Spinal cord (tissue), 9 donors: ENCODE measurements at regions not wholly inside any gene's neighbourhood (a gene's known extent, or its start where the extent isn't known, plus 50 kb on each side); places are given as distances from the start of the nearest gene placed in this dataset.
"Not testable (repeated sequence)": the region's sequence is repeated elsewhere in the genome, so short reads cannot be mapped to it uniquely, and the experiment has no call there.

Experiments
- DNase-seq, 6 donors: peaks; one replicate each; pipeline versions ENCODE4 v3.0.0 to v3.0.0-alpha.2; 2013 to 2015; ENCODE audit warnings: low spot score in 6 of 6, low read depth in 4 of 6
- H3K27ac ChIP-seq: one replicate; pipeline ENCODE4 v1.5.1; 2013; ENCODE audit warnings: low read depth, low read length, control low read depth
- H3K27me3 ChIP-seq: one replicate; pipeline ENCODE4 v1.6.1; 2013; ENCODE audit warnings: low read length; ENCODE audit not compliant: control insufficient read depth, insufficient read depth
- H3K36me3 ChIP-seq: one replicate; pipeline ENCODE4 v1.6.1; 2013; ENCODE audit warnings: low read length; ENCODE audit not compliant: control insufficient read depth, insufficient read depth
- H3K4me1 ChIP-seq: one replicate; pipeline ENCODE4 v1.6.1; 2013; ENCODE audit warnings: low read length; ENCODE audit not compliant: control insufficient read depth, insufficient read depth
- H3K4me3 ChIP-seq: one replicate; pipeline ENCODE4 v1.5.1; 2013; ENCODE audit warnings: low read depth, low read length, control low read depth
- H3K9me3 ChIP-seq: one replicate; pipeline ENCODE4 v1.6.1; 2013; ENCODE audit warnings: low read length; ENCODE audit not compliant: control insufficient read depth, insufficient read depth
- WGBS: methylation state at CpG from one replicate; pipeline ENCODE4 v1.1.5; 2013; ENCODE audit warnings: missing lambda C conversion rate; ENCODE audit not compliant: insufficient coverage; 5-methylcytosine and 5-hydroxymethylcytosine counted together
- donor health status: healthy.

GRCh38 chr1:187038784-187039183 is 210.0 kb downstream of the PLA2G4A start:
- H3K27ac ChIP-seq, result no peak overlapping the region

GRCh38 chr1:187041104-187041503 is 212.4 kb downstream of the PLA2G4A start:
- H3K27ac ChIP-seq, result no peak overlapping the region
- WGBS, result 80% methylated on average over 1 of the region's 4 CpGs

More at GRCh38 chr1:187038784-187039183, 210.0 kb downstream of the PLA2G4A start:
- no peaks in the 10 kb centered on the region for H3K4me1 ChIP-seq
- H3K36me3 ChIP-seq, result no peaks in the 10 kb centered on the region
- 100% methylated on average over 1 of the region's 1 CpG for WGBS
- H3K27me3 ChIP-seq, result no peaks in the 10 kb centered on the region
- peak in 1 of 6 donors; percentile 3 for DNase-seq
- no peak overlapping the region for H3K4me3 ChIP-seq
- H3K9me3 ChIP-seq, result no peaks in the 10 kb centered on the region

GRCh38 chr1:187042538-187042937 is 213.8 kb downstream of the PLA2G4A start:
- Histone ChIP-seq H3K9me3 (no peaks in the 10 kb centered on the region), H3K27ac (no peak overlapping the region), H3K4me1 (no peaks in the 10 kb centered on the region), H3K4me3 (no peak overlapping the region), H3K36me3 (no peaks in the 10 kb centered on the region), H3K27me3 (no peaks in the 10 kb centered on the region)
- WGBS, result no CpG with 5 or more reads among the region's 1 CpG
- DNase-seq, result no peak

More at GRCh38 chr1:187041104-187041503, 212.4 kb downstream of the PLA2G4A start:
- no peaks in the 10 kb centered on the region for H3K9me3 ChIP-seq
- H3K4me3 ChIP-seq, result no peak overlapping the region
- H3K4me1 ChIP-seq, result no peaks in the 10 kb centered on the region
- no peaks in the 10 kb centered on the region for H3K27me3 ChIP-seq
- no peak for DNase-seq
- H3K36me3 ChIP-seq, result no peaks in the 10 kb centered on the region

- H3K27ac ChIP-seq, H3K9me3 ChIP-seq, H3K36me3 ChIP-seq, H3K27me3 ChIP-seq, DNase-seq, H3K4me1 ChIP-seq, H3K4me3 ChIP-seq: not testable (repeated sequence)
Measured at GRCh38 chr1:187043433-187043832, 214.7 kb downstream of the PLA2G4A start.

- DNase-seq, result peak in 1 of 6 donors; percentile 18
- H3K9me3 ChIP-seq, result no peaks in the 10 kb centered on the region
- no peaks in the 10 kb centered on the region for H3K36me3 ChIP-seq
Measured at GRCh38 chr1:187044411-187044810, 215.7 kb downstream of the PLA2G4A start.

GRCh38 chr1:187045371-187045770 is 216.6 kb downstream of the PLA2G4A start:
- Histone ChIP-seq H3K4me3 (no peak overlapping the region), H3K36me3 (no peaks in the 10 kb centered on the region), H3K27ac (no peak overlapping the region), H3K4me1 (no peaks in the 10 kb centered on the region), H3K27me3 (no peaks in the 10 kb centered on the region), H3K9me3 (no peaks in the 10 kb centered on the region)
- DNase-seq, result no peak
- WGBS, result 100% methylated on average over 3 of the region's 4 CpGs

More at GRCh38 chr1:187044411-187044810, 215.7 kb downstream of the PLA2G4A start:
- Histone ChIP-seq H3K4me1 (no peaks in the 10 kb centered on the region), H3K27ac (no peak overlapping the region), H3K27me3 (no peaks in the 10 kb centered on the region), H3K4me3 (no peak overlapping the region)

- Histone ChIP-seq H3K27ac (no peak overlapping the region), H3K36me3 (no peaks in the 10 kb centered on the region), H3K4me3 (no peak overlapping the region), H3K9me3 (no peaks in the 10 kb centered on the region), H3K27me3 (no peaks in the 10 kb centered on the region), H3K4me1 (no peaks in the 10 kb centered on the region)
- no peak for DNase-seq
- WGBS, result 96% methylated on average over 5 of the region's 5 CpGs
Measured at GRCh38 chr1:187046293-187046692, 217.5 kb downstream of the PLA2G4A start.

GRCh38 chr1:187047298-187047697 is 218.5 kb downstream of the PLA2G4A start:
- no peaks in the 10 kb centered on the region for H3K9me3 ChIP-seq
- H3K36me3 ChIP-seq, result no peaks in the 10 kb centered on the region
- no CpG with 5 or more reads among the region's 5 CpGs for WGBS
- DNase-seq, result no peak
- H3K4me1 ChIP-seq, result no peaks in the 10 kb centered on the region
- no peaks in the 10 kb centered on the region for H3K27me3 ChIP-seq
- H3K4me3 ChIP-seq, result no peak overlapping the region
- no peak overlapping the region for H3K27ac ChIP-seq

- 30% methylated on average over 1 of the region's 4 CpGs for WGBS
- DNase-seq, result peak; percentile 45 to 93 (median 66)
- H3K27ac ChIP-seq, result no peak overlapping the region
Measured at GRCh38 chr1:187051618-187052232, 223.0 kb downstream of the PLA2G4A start.

GRCh38 chr1:187053876-187054275 is 225.1 kb downstream of the PLA2G4A start:
- Histone ChIP-seq H3K4me1 (no peaks in the 10 kb centered on the region), H3K27me3 (no peaks in the 10 kb centered on the region), H3K9me3 (no peaks in the 10 kb centered on the region), H3K4me3 (no peak overlapping the region), H3K36me3 (no peaks in the 10 kb centered on the region), H3K27ac (no peak overlapping the region)
- WGBS, result no CpG with 5 or more reads among the region's 4 CpGs
- peak in 1 of 6 donors; percentile 6 for DNase-seq

More at GRCh38 chr1:187051618-187052232, 223.0 kb downstream of the PLA2G4A start:
- Histone ChIP-seq H3K4me3 (no peak overlapping the region), H3K27me3 (no peaks in the 10 kb centered on the region), H3K9me3 (no peaks in the 10 kb centered on the region), H3K36me3 (no peaks in the 10 kb centered on the region), H3K4me1 (no peaks in the 10 kb centered on the region)
